ENCODE measurements at regions not wholly inside any gene's neighbourhood (a gene's known extent, or its start where the extent isn't known, plus 50 kb on each side); places are given as distances from the start of the nearest gene placed in this dataset.

GRCh38 chr15:38651328-38652038 lies 86.9 kb upstream of the RASGRP1 start:
- H3K4me1 ChIP-seq (ENCODE audit: insufficient read depth, low read length): no peaks in the 10 kb centered on the region
- no peak overlapping the region for H2AFZ ChIP-seq (ENCODE audit: low read depth, low read length)
- no peak for DNase-seq (ENCODE audit: low read depth)
- peaks cover 21% of the 10 kb centered on the region for H3K27me3 ChIP-seq (ENCODE audit: insufficient read depth, low read length)
- FAIRE-seq: no peak
- no peak overlapping the region for H3K9ac ChIP-seq (ENCODE audit: low read length)
- H3K4me3 ChIP-seq (ENCODE audit: insufficient read depth, low read depth, low read length): no peak overlapping the region
- no peak overlapping the region for H3K4me2 ChIP-seq (ENCODE audit: low read length)
- H3K36me3 ChIP-seq (ENCODE audit: insufficient read depth, low read length): no peaks in the 10 kb centered on the region
- H3K27ac ChIP-seq (ENCODE audit: low read depth, low read length): no peak overlapping the region
- Mint-ChIP-seq H3K36me3 (ENCODE audit: low read depth, unreplicated experiment) (no peaks in the 10 kb centered on the region), H3K9me3 (ENCODE audit: unreplicated experiment) (peaks cover 3% of the 10 kb centered on the region), H3K4me1 (ENCODE audit: low read depth, unreplicated experiment) (no peaks in the 10 kb centered on the region), H3K27ac (ENCODE audit: unreplicated experiment) (no peak overlapping the region), H3K27me3 (ENCODE audit: low read depth, unreplicated experiment) (peaks cover 6% of the 10 kb centered on the region), H3K4me3 (ENCODE audit: unreplicated experiment) (no peak overlapping the region)
- no peak for TF ChIP-seq CTCF (IDR thresholded peaks at IDR 0.05; ENCODE audit: insufficient read depth, low read depth, low read length)
- no peak for TF ChIP-seq EZH2 (IDR thresholded peaks at IDR 0.05; ENCODE audit: insufficient read depth, low read length)
- no peaks in the 10 kb centered on the region for H3K79me2 ChIP-seq (ENCODE audit: insufficient read depth, low read length)
- H3K9me3 ChIP-seq (ENCODE audit: insufficient read depth, low read depth, low read length): no peaks in the 10 kb centered on the region
- no peaks in the 10 kb centered on the region for H4K20me1 ChIP-seq (ENCODE audit: insufficient read depth, low read length)

GRCh38 chr15:38652183-38652794 lies 87.7 kb upstream of the RASGRP1 start:
- TF ChIP-seq CTCF (IDR thresholded peaks at IDR 0.05; ENCODE audit: insufficient read depth, low read depth, low read length) (no peak), EZH2 (IDR thresholded peaks at IDR 0.05; ENCODE audit: insufficient read depth, low read length) (no peak)
- Mint-ChIP-seq H3K9me3 (ENCODE audit: unreplicated experiment) (peaks cover 3% of the 10 kb centered on the region), H3K27ac (ENCODE audit: unreplicated experiment) (no peak overlapping the region), H3K4me3 (ENCODE audit: unreplicated experiment) (no peak overlapping the region), H3K27me3 (ENCODE audit: low read depth, unreplicated experiment) (peaks cover 6% of the 10 kb centered on the region), H3K4me1 (ENCODE audit: low read depth, unreplicated experiment) (no peaks in the 10 kb centered on the region), H3K36me3 (ENCODE audit: low read depth, unreplicated experiment) (no peaks in the 10 kb centered on the region)
- no peaks in the 10 kb centered on the region for H3K79me2 ChIP-seq (ENCODE audit: insufficient read depth, low read length)
- peaks cover 21% of the 10 kb centered on the region for H3K27me3 ChIP-seq (ENCODE audit: insufficient read depth, low read length)
- no peaks in the 10 kb centered on the region for H4K20me1 ChIP-seq (ENCODE audit: insufficient read depth, low read length)
- no peak overlapping the region for H3K27ac ChIP-seq (ENCODE audit: low read depth, low read length)
- no peaks in the 10 kb centered on the region for H3K36me3 ChIP-seq (ENCODE audit: insufficient read depth, low read length)
- no peak for FAIRE-seq
- H3K4me1 ChIP-seq (ENCODE audit: insufficient read depth, low read length): no peaks in the 10 kb centered on the region
- no peak overlapping the region for H3K9ac ChIP-seq (ENCODE audit: low read length)
- no peak overlapping the region for H2AFZ ChIP-seq (ENCODE audit: low read depth, low read length)
- no peaks in the 10 kb centered on the region for H3K9me3 ChIP-seq (ENCODE audit: insufficient read depth, low read depth, low read length)
- no peak for DNase-seq (ENCODE audit: low read depth)
- no peak overlapping the region for H3K4me3 ChIP-seq (ENCODE audit: insufficient read depth, low read depth, low read length)
- no peak overlapping the region for H3K4me2 ChIP-seq (ENCODE audit: low read length)

GRCh38 chr15:38652998-38653397 lies 88.4 kb upstream of the RASGRP1 start:
- no peaks in the 10 kb centered on the region for H4K20me1 ChIP-seq (ENCODE audit: insufficient read depth, low read length)
- no peak overlapping the region for H2AFZ ChIP-seq (ENCODE audit: low read depth, low read length)
- no peaks in the 10 kb centered on the region for H3K79me2 ChIP-seq (ENCODE audit: insufficient read depth, low read length)
- no peak for FAIRE-seq
- H3K9ac ChIP-seq (ENCODE audit: low read length): no peak overlapping the region
- no peaks in the 10 kb centered on the region for H3K9me3 ChIP-seq (ENCODE audit: insufficient read depth, low read depth, low read length)
- Mint-ChIP-seq H3K27me3 (ENCODE audit: low read depth, unreplicated experiment) (peaks cover 6% of the 10 kb centered on the region), H3K4me1 (ENCODE audit: low read depth, unreplicated experiment) (no peaks in the 10 kb centered on the region), H3K4me3 (ENCODE audit: unreplicated experiment) (no peak overlapping the region), H3K9me3 (ENCODE audit: unreplicated experiment) (peaks cover 3% of the 10 kb centered on the region), H3K27ac (ENCODE audit: unreplicated experiment) (no peak overlapping the region), H3K36me3 (ENCODE audit: low read depth, unreplicated experiment) (no peaks in the 10 kb centered on the region)
- DNase-seq (ENCODE audit: low read depth): no peak
- H3K4me1 ChIP-seq (ENCODE audit: insufficient read depth, low read length): no peaks in the 10 kb centered on the region
- peaks cover 21% of the 10 kb centered on the region for H3K27me3 ChIP-seq (ENCODE audit: insufficient read depth, low read length)
- no peak overlapping the region for H3K4me2 ChIP-seq (ENCODE audit: low read length)
- TF ChIP-seq CTCF (IDR thresholded peaks at IDR 0.05; ENCODE audit: insufficient read depth, low read depth, low read length) (no peak), EZH2 (IDR thresholded peaks at IDR 0.05; ENCODE audit: insufficient read depth, low read length) (no peak)
- H3K27ac ChIP-seq (ENCODE audit: low read depth, low read length): no peak overlapping the region
- no peak overlapping the region for H3K4me3 ChIP-seq (ENCODE audit: insufficient read depth, low read depth, low read length)
- no peaks in the 10 kb centered on the region for H3K36me3 ChIP-seq (ENCODE audit: insufficient read depth, low read length)
